ENCODE measurements at regions not wholly inside any gene's neighbourhood (a gene's known extent, or its start where the extent isn't known, plus 50 kb on each side); places are given as distances from the start of the nearest gene placed in this dataset.

- peaks cover 21% of the 10 kb centered on the region for H3K4me1 ChIP-seq (ENCODE audit: control insufficient read depth, insufficient read depth, low read length)
- no peak overlapping the region for H3K4me3 ChIP-seq (ENCODE audit: low read length)
- no peaks in the 10 kb centered on the region for H3K27me3 ChIP-seq (ENCODE audit: control insufficient read depth, insufficient read depth, low read length)
- no peaks in the 10 kb centered on the region for H3K36me3 ChIP-seq (ENCODE audit: control insufficient read depth, insufficient read depth, low read length)
- H3K9me3 ChIP-seq (ENCODE audit: control insufficient read depth, low read length), result no peaks in the 10 kb centered on the region
- no peak overlapping the region for H3K9ac ChIP-seq (ENCODE audit: low read length)
Observed at GRCh38 chr10:44198096-44198779, 186.7 kb downstream of the CXCL12 start.

DNA sequence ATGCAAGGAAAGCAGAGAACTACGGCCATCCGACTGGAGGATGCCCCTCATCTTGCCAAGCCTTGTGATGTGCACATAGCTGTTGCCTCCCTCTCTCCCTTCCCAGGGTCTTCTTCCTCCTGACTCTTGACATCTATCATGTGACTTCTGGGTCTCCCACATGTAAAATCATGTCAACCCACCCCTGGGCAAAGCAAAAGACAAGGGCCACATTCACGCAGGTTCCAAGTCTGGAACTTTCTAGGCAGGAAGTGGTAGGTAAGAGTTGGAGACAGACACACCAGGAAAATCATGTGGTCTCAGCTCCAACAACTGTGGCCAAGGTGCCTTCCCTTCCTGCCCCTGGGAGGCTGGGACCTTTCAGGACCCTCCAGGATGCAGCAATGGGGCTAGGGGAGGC, 187.3 kb downstream of the CXCL12 start:
- Histone ChIP-seq H3K4me1 (ENCODE audit: control insufficient read depth, insufficient read depth, low read length) (peaks cover 21% of the 10 kb centered on the region), H3K9ac (ENCODE audit: low read length) (no peak overlapping the region), H3K27me3 (ENCODE audit: control insufficient read depth, insufficient read depth, low read length) (no peaks in the 10 kb centered on the region), H3K36me3 (ENCODE audit: control insufficient read depth, insufficient read depth, low read length) (no peaks in the 10 kb centered on the region), H3K4me3 (ENCODE audit: low read length) (no peak overlapping the region), H3K9me3 (ENCODE audit: control insufficient read depth, low read length) (no peaks in the 10 kb centered on the region)

GRCh38 chr10:44196336-44196735, 188.6 kb downstream of the CXCL12 start:
- Histone ChIP-seq H3K4me3 (ENCODE audit: low read length) (no peak overlapping the region), H3K36me3 (ENCODE audit: control insufficient read depth, insufficient read depth, low read length) (no peaks in the 10 kb centered on the region), H3K9me3 (ENCODE audit: control insufficient read depth, low read length) (no peaks in the 10 kb centered on the region), H3K4me1 (ENCODE audit: control insufficient read depth, insufficient read depth, low read length) (peaks cover 21% of the 10 kb centered on the region), H3K27me3 (ENCODE audit: control insufficient read depth, insufficient read depth, low read length) (no peaks in the 10 kb centered on the region), H3K9ac (ENCODE audit: low read length) (no peak overlapping the region)

DNA sequence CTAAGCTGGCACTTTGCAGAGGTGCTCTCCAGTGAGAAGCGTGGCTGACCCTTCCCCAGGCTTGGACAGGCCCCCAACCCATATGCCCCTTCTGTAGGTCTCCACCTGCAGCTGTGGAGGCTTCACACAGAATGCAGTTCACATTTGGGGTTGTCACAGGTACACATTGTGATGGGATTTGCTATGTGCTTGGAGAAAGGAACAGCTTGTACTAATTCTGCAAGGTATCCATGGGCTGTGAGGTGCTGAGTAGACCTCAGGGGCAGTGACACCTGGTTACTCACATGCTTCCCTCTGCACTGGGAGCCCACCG, 188.9 kb downstream of the CXCL12 start:
- Histone ChIP-seq H3K36me3 (ENCODE audit: control insufficient read depth, insufficient read depth, low read length) (no peaks in the 10 kb centered on the region), H3K9ac (ENCODE audit: low read length) (no peak overlapping the region), H3K9me3 (ENCODE audit: control insufficient read depth, low read length) (no peaks in the 10 kb centered on the region), H3K4me3 (ENCODE audit: low read length) (no peak overlapping the region), H3K27me3 (ENCODE audit: control insufficient read depth, insufficient read depth, low read length) (no peaks in the 10 kb centered on the region), H3K4me1 (ENCODE audit: control insufficient read depth, insufficient read depth, low read length) (peaks cover 21% of the 10 kb centered on the region)

DNA sequence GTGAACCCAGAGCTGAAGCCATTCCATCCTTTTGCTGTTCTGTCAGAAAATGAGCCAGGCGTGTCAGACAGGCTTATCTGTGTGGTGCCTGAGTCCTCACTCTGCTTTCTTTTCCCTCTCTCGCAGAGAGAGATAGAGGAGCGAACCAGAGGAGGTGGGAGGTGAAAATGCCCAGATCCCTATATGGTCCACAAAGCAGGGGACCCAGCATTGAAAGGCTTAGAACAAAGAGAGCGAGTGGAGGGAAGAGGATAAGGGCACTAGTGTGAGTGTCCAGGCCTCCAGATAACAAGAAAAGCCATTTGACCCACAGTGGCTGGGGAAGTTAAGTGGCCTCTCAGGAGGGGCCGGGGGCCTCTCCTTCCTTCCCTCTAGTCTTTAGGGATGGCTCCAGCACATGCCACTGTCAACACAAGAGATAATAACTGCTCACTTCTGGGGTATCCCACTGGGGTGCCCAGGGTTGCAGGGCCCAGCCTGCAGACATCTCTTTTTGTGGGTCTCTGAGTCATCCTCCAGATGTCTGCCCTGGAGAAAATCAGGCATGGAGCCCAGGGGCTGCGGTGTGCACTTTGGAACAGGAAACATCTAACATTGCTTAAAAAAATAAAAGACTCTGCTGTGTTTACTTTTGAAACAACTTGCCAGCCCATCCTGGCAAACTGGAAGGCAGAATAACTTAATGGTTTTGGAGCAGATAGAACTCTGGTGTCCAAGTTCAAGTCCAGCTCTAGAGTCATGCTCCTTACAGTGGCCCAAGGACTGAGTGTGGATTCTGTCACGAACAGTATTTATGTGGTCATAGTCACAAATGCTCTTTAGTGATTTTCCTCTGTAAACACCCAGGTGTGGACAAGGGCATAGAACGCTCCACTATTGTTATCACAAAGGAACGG, 189.5 kb downstream of the CXCL12 start:
- H3K9ac ChIP-seq (ENCODE audit: low read length), result no peak overlapping the region
- no peaks in the 10 kb centered on the region for H3K9me3 ChIP-seq (ENCODE audit: control insufficient read depth, low read length)

DNA sequence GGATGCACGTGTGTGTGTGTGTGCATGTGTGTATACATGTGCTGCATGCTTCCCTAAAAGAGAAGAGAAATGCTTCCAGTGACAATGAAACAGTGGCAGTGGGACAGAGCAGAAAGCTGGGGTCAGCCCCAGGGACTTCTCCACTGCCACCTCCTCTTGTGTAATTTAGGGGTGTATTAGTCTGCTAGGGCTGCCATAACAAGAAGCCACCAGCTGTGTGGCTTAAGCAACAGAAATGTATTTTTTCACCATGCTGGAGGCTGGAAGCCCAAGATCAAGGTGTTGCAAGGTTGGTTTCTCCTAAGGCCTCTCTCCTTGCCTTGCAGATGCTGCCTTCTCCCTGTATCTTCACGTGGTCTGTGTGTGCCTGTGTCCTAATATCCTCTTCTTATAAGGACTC, 190.5 kb downstream of the CXCL12 start:
- Histone ChIP-seq H3K9ac (ENCODE audit: low read length) (no peak overlapping the region), H3K27me3 (ENCODE audit: control insufficient read depth, insufficient read depth, low read length) (no peaks in the 10 kb centered on the region), H3K36me3 (ENCODE audit: control insufficient read depth, insufficient read depth, low read length) (no peaks in the 10 kb centered on the region), H3K4me3 (ENCODE audit: low read length) (no peak overlapping the region), H3K4me1 (ENCODE audit: control insufficient read depth, insufficient read depth, low read length) (peaks cover 21% of the 10 kb centered on the region), H3K9me3 (ENCODE audit: control insufficient read depth, low read length) (no peaks in the 10 kb centered on the region)

More for the DNA sequence above, 189.5 kb downstream of the CXCL12 start:
- H3K4me3 ChIP-seq (ENCODE audit: low read length), result no peak overlapping the region
- H3K36me3 ChIP-seq (ENCODE audit: control insufficient read depth, insufficient read depth, low read length), result no peaks in the 10 kb centered on the region
- peaks cover 21% of the 10 kb centered on the region for H3K4me1 ChIP-seq (ENCODE audit: control insufficient read depth, insufficient read depth, low read length)
- no peaks in the 10 kb centered on the region for H3K27me3 ChIP-seq (ENCODE audit: control insufficient read depth, insufficient read depth, low read length)

GRCh38 chr10:44193567-44194220, 191.2 kb downstream of the CXCL12 start:
- H3K36me3 ChIP-seq (ENCODE audit: control insufficient read depth, insufficient read depth, low read length), result no peaks in the 10 kb centered on the region
- H3K4me3 ChIP-seq (ENCODE audit: low read length), result no peak overlapping the region
- no peak overlapping the region for H3K9ac ChIP-seq (ENCODE audit: low read length)
- H3K9me3 ChIP-seq (ENCODE audit: control insufficient read depth, low read length), result no peaks in the 10 kb centered on the region
- H3K4me1 ChIP-seq (ENCODE audit: control insufficient read depth, insufficient read depth, low read length), result peaks cover 21% of the 10 kb centered on the region
- no peaks in the 10 kb centered on the region for H3K27me3 ChIP-seq (ENCODE audit: control insufficient read depth, insufficient read depth, low read length)

- no peak overlapping the region for H3K9ac ChIP-seq (ENCODE audit: low read length)
- no peaks in the 10 kb centered on the region for H3K27me3 ChIP-seq (ENCODE audit: control insufficient read depth, insufficient read depth, low read length)
- peaks cover 21% of the 10 kb centered on the region for H3K4me1 ChIP-seq (ENCODE audit: control insufficient read depth, insufficient read depth, low read length)
- no peaks in the 10 kb centered on the region for H3K9me3 ChIP-seq (ENCODE audit: control insufficient read depth, low read length)
- H3K36me3 ChIP-seq (ENCODE audit: control insufficient read depth, insufficient read depth, low read length), result no peaks in the 10 kb centered on the region
- H3K4me3 ChIP-seq (ENCODE audit: low read length), result no peak overlapping the region
Observed at GRCh38 chr10:44193166-44193565, 191.7 kb downstream of the CXCL12 start.

GRCh38 chr10:44192435-44192834, 192.5 kb downstream of the CXCL12 start:
- Histone ChIP-seq H3K4me3 (ENCODE audit: low read length) (no peak overlapping the region), H3K9me3 (ENCODE audit: control insufficient read depth, low read length) (no peaks in the 10 kb centered on the region), H3K4me1 (ENCODE audit: control insufficient read depth, insufficient read depth, low read length) (peaks cover 18% of the 10 kb centered on the region), H3K36me3 (ENCODE audit: control insufficient read depth, insufficient read depth, low read length) (no peaks in the 10 kb centered on the region), H3K9ac (ENCODE audit: low read length) (no peak overlapping the region), H3K27me3 (ENCODE audit: control insufficient read depth, insufficient read depth, low read length) (no peaks in the 10 kb centered on the region)

DNA sequence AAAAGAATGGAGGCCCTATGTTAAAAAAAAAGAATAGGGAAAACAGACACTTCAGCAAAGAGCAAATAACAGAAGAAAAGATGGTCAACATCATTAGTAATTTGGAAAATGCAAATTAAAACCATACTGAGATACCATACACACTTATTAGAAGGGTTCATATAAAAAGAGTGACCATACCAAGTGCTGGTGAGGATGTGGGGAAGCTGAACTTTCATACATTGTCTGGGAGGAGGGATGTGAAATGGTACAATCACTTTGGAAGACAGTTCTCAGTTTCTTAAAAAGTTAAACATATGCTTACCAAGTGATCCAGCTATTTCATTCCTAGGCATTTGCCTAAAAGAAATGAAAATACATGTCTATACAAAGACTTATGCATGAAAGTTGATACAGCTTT, 194.4 kb downstream of the CXCL12 start:
- no peak overlapping the region for H3K9ac ChIP-seq (ENCODE audit: low read length)
- no peaks in the 10 kb centered on the region for H3K27me3 ChIP-seq (ENCODE audit: control insufficient read depth, insufficient read depth, low read length)
- no peaks in the 10 kb centered on the region for H3K9me3 ChIP-seq (ENCODE audit: control insufficient read depth, low read length)
- no peaks in the 10 kb centered on the region for H3K36me3 ChIP-seq (ENCODE audit: control insufficient read depth, insufficient read depth, low read length)
- peaks cover 9% of the 10 kb centered on the region for H3K4me1 ChIP-seq (ENCODE audit: control insufficient read depth, insufficient read depth, low read length)
- no peak overlapping the region for H3K4me3 ChIP-seq (ENCODE audit: low read length)

DNA sequence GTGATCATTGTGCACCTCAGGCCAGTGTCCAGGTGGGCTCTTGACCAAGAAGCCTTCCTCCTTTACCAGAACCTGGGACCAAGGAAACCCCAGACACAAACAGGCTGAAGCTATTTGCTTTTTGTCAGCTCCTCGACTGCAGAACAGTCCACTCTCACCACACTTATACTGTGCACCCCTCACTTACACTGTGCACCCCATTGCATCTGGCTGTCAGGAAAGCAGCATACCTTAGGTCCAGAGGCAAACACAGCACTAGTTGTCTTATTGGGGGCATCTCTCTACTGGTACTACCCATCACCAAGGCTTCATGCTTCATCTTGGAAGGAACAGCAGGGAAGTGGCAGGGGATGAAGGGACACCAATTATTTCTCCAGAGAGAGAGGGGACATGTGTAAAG, 198.1 kb downstream of the CXCL12 start:
- H3K4me1 ChIP-seq (ENCODE audit: control insufficient read depth, insufficient read depth, low read length), result no peaks in the 10 kb centered on the region

GRCh38 chr10:44186150-44186549, 198.7 kb downstream of the CXCL12 start:
- no peaks in the 10 kb centered on the region for H3K9me3 ChIP-seq (ENCODE audit: control insufficient read depth, low read length)
- no peaks in the 10 kb centered on the region for H3K36me3 ChIP-seq (ENCODE audit: control insufficient read depth, insufficient read depth, low read length)
- H3K4me3 ChIP-seq (ENCODE audit: low read length), result no peak overlapping the region

More for the DNA sequence above, 198.1 kb downstream of the CXCL12 start:
- Histone ChIP-seq H3K9me3 (ENCODE audit: control insufficient read depth, low read length) (no peaks in the 10 kb centered on the region), H3K27me3 (ENCODE audit: control insufficient read depth, insufficient read depth, low read length) (no peaks in the 10 kb centered on the region), H3K9ac (ENCODE audit: low read length) (no peak overlapping the region), H3K36me3 (ENCODE audit: control insufficient read depth, insufficient read depth, low read length) (no peaks in the 10 kb centered on the region), H3K4me3 (ENCODE audit: low read length) (no peak overlapping the region)

More at GRCh38 chr10:44186150-44186549, 198.7 kb downstream of the CXCL12 start:
- Histone ChIP-seq H3K9ac (ENCODE audit: low read length) (no peak overlapping the region), H3K4me1 (ENCODE audit: control insufficient read depth, insufficient read depth, low read length) (no peaks in the 10 kb centered on the region), H3K27me3 (ENCODE audit: control insufficient read depth, insufficient read depth, low read length) (no peaks in the 10 kb centered on the region)

All from mucosa of stomach (tissue), 1 donor.